Erythroblast (primary cell): ENCODE measurements at regions not wholly inside any gene's neighbourhood (a gene's known extent, or its start where the extent isn't known, plus 50 kb on each side); places are given as distances from the start of the nearest gene placed in this dataset.

Source experiments
- GATA1 ChIP-seq: IDR thresholded peaks from 2 replicates; pipeline ENCODE4 v1.6.1; 2011; ENCODE audit warnings: low read depth, mild to moderate bottlenecking, control low read depth, low read length, moderate library complexity
- POLR2A ChIP-seq: IDR thresholded peaks from 2 replicates; pipeline ENCODE4 v1.6.1; 2011; ENCODE audit warnings: mild to moderate bottlenecking, low read length

- no peak for TF ChIP-seq POLR2A
- TF ChIP-seq GATA1 = no peak
These were observed 308.2 kb upstream of the GLI3 start for GRCh38 chr7:42545049-42545724.
